AG08396 (cell line): ENCODE measurements at regions not wholly inside any gene's neighbourhood (a gene's known extent, or its start where the extent isn't known, plus 50 kb on each side); places are given as distances from the start of the nearest gene placed in this dataset.
"Not testable (repeated sequence)": the region's sequence is repeated elsewhere in the genome, so short reads cannot be mapped to it uniquely, and the experiment has no call there.

Experiments
- DNase-seq: peaks from one replicate; pipeline ENCODE4 v3.0.0; 2012; ENCODE audit warnings: low spot score, mixed read lengths

DNA sequence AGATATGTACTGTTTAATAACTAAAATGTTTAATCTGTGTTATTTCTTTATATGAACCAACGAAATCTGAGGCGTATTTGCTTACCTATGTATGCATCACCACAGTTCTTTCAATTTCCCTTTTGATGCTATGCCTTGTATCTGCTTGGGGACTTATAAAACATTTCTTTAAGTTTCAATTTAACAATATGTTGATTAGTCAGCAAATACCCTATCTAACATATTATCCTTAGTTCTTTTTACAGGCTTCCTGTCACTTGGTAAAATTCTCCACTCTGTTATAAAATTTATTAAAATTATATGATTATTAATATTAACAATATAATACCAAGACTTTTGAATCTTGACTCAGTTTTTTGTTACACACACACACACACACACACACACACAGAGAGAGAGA lies 174.3 kb downstream of the CPS1 start:
- no peak for DNase-seq

DNA sequence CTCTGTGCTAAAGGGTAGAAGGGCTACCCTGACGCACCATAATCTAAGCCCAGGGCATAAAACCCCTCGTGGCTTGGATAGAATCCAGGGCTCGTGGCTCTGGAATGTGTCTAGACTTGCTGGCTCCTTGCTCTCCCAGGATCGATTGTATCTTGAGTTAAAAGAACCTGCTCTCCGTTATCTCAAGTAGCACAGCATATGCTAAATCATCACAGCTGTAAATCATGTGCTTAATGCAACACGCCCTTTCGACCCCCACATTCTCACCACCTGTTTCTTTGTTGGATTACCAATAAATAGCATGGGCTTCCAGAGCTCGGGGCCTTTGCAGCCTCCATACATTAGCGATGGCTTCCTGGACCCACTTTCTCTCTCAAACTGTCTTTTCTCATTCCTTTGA lies 190.4 kb downstream of the CPS1 start:
- not testable (repeated sequence) for DNase-seq

DNA sequence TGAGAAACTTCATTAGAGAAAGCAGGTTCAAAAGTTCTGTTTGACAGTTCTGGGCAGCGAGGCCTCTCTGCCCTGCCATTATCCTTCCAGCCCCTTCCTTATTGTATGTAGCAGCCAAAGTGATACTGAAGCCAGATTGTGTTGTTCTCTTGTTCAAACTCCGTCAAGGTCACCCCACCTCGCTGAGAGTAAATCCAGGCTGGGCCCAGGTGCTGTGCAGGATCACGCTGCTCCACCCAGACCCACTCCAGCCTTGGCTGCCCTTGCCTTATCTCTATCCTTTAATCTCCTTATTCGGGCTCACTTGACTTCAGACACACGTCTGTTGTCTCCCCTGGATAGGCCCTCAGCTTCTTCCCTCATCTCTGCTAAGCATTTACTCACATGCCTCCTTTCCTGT lies 196.1 kb downstream of the CPS1 start:
- DNase-seq: no peak

DNA sequence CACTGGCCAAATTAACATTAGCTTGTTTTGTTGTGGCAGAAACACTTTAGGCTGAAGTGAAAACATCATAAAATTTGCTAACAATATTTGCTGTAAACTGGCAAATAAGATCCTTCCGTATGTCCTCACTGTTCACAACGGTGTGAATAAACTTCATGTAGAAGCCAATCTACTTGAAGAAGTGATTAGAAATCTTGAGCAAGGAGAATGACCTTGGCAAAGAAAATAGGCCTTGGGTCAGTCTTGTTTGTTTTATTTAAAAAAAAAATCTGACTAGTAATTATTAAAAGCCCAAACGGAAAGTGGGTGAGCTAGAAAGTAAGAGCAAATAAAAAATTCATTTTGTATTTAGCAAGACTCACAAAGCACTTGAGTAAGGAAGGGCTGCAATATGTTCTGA lies 197.0 kb downstream of the CPS1 start:
- DNase-seq: no peak

DNA sequence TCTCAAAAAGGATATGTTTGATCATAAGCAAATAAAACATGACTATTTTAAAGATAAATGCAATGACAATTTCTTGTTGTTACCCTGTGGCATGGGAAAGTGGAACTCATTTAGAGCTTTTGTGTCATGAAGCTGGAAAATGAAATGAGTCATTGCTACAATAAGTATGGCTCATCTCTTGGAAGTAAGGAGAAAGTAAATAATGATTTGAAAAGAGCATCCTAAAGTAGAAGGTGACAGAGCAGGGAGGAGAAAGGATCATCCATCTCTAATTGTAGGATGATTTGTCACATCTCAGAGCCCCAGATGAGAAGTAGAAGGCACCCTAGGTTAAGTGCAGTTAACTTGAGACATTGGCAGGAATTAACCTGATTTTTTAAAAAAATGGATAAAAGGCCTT lies 200.5 kb downstream of the CPS1 start:
- no peak for DNase-seq

DNA sequence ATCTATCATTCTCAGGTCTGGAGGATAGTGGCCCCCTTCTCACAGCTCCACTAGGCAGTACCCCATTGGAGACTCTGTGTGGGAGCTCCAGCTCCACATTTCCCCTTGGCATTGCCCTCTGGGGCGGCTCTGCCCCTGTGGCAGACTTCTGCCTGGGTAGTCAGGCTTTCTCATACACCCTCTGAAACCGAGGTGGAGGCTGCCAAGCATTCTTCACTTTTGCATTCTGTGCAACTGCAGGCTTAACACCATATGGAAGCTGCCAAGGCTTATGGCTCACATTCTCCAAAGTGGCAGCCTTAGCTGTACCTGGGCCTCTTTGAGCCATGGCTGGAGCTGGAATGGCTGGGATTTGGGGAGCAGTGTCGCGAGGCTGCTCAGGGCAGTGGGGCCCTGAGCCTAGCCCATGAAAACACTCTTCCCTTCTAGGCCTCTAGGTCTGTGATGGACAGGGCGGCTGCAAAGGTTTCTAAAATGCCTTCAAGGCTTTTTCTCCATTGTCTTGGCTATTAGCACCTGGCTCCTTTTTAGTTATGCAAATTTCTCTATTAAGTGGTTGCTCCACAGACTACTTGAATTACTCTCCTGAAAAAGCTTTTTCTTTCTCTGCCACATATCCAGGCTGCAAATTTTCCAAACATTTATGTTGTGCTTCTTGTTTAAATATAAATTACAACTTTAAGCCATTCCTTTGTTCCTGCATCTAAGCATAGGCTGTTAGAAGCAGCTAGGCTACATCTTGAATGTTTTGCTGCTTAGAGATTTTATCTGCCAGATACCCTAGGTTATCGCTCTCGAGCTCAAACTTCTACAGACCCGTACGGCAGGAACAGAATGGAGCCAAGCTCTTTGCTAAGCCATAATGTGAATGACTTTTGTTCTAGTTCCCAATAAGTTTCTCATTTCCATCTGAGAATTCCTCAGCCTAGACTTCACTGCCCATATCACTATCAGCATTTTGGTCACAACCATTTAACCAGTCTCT lies 206.5 kb downstream of the CPS1 start:
- DNase-seq: no peak

DNA sequence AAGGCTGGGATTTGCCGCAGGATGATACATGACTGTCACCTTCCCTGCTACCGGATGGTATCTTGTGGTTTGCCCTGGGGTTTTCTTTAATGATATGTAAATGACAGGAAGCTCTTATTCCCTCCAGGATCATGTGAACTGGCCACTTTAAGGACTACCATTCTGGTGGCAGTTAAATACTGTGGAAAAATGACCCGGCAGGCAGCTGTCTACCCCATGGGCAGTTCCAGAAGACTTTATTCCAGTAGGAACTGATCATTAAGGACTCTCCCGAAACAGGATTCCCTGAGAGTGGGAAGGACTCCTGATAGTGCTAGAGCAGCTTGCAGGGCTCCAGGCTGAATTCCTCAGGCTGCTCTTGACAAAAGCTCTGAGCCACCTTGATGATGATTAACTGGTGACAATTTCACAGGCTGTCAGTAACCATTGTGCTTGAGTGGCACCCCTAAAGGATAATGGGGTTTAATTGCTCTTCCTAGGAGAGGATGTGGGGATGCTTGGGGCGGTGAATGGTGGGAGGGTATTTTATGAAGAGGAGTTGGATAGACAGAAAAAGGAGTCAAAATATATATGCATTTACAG lies 212.0 kb downstream of the CPS1 start:
- no peak for DNase-seq

DNA sequence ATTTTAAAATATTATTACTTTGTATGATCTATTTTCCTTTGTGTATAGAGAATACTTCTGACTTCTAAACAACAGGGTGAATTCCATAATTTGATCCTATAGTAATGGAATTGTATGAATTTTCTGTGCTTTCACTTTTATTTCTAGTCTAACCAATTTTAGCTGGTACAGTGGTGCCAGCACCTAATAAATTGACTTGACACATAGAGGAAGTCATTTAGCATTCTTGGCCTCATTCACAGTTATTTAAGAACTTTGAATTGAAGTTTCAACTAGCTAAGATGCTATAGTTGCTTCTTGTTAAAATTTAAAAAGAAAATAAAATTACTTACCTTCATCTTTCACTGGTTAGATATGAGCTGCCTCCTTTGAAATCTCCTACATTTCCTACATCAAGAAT lies 220.4 kb downstream of the CPS1 start:
- no peak for DNase-seq

DNA sequence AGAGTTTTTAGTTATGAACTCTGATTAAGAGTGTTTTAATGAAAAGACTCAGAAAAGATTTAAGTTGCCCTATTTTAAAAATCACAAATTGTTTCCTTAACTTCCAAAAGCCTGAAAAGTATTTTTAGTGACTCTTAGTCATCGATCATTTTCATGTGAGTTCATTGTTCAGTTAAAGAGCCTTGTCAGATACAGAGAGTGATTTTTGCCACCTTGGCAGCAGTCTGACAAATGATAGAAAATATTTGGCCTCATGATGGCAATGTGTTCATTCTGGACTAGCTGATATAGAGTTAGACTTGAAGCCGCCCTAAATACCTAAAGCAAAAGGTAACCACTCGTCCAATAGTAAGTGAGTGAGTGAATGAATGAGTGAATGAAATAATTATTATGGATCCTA lies 225.8 kb downstream of the CPS1 start:
- no peak for DNase-seq

DNA sequence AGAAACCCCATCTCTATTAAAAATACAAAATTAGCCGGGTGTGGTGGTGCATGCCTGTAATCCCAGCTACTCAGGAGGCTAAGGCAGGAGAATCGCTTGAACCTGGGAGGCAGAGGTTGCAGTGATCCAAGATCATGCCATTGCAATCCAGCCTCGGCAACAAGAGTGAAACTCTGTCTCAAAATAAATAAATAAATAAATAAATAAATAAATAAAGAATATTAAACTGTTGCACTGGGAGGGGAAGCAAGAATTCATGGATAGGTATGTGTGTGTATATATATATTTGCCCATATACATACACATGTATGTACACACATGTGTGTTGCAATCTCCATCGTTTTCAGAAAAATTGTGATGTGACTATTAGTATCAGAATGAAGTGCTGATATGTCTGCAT lies 231.4 kb downstream of the CPS1 start:
- DNase-seq: not testable (repeated sequence)

DNA sequence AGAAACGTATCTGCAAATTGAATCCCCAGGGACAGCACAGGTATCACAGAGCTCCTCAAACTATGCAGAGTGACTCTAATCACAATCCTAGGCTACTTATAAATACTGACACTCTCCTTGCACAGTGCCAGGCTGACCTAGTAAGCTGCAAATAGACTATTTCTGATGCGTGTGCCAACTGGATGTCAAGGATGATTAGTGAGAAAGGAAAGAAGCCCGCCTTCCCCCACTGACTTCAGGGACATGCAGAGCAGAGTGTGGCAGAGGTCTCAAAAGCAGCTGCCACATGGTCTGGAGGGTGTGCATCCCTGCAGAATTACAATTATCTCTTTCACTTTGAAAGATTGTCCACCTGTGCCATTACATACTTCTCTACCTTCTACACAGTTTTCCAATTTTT lies 235.6 kb downstream of the CPS1 start:
- DNase-seq: no peak

DNA sequence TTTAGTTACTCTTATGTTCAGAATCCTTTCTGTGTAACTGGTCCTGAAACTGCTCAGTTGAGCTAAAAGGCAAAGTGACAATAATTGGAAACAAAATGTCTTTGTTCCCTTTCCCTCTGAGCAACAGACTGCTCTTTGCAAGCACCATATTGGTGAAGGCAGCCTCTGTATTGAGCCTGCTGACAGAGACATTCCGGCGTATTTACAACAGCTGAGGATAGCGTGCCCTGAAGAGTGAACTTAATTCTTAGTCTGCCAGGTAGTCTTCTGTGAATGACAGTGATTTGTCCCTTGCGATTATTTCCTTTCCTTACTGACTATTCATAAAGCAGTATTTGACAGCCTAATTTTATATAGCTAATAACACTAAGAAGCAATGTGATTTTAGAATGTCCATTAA lies 239.1 kb downstream of the CPS1 start:
- no peak for DNase-seq

DNA sequence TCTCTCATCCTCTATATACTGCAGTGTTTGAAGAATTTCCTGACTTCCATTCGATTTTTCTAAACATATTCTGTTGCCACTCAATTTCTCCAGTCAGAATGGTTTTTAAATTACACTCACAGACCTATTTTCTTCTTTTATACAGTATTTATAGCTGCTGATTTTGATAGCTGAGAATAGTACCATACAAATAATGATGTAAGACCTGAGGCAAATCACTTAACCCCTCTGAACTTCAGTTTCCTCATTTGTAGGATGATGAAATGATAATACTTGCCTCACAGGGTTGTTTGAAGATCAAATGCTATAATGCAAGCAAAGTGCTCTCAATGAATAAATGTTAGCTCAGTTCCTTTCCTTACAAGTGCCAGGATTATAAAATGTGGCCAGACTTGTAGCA lies 241.8 kb downstream of the CPS1 start:
- DNase-seq: no peak

DNA sequence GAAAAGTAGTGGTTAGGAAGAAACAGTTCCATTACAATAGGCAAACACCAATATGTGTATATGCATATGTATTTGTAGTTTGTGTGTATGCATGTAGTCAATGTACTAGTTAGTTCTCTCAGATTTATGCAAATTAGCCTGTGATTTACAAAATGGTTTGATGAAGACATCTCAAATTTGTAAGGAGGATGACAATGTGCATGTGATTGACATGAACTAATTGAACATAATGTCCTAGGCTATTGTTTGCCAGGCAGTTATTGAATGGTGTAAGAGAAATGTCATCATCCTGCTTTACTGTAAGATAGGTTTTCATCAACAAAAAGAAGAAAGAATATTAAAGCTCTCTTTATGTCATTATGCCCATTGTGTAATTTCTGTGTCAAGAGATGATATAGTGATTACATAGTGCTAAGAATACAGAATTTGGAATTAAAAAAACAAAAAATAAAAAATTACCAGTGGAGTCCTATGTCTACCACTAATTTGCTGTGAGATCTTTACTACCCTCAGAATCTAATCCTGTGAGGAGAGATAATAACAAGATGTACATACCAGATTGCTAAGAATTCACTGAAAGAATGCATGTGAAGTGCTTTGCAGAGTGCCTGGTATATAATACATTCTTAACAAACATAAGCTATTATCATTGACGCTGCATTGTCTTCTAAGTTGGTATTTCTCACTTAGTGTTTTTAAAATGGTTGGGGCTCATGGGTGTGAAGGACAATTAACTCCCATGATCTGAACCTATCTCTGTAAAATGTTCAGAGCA lies 258.0 kb downstream of the CPS1 start:
- no peak for DNase-seq

DNA sequence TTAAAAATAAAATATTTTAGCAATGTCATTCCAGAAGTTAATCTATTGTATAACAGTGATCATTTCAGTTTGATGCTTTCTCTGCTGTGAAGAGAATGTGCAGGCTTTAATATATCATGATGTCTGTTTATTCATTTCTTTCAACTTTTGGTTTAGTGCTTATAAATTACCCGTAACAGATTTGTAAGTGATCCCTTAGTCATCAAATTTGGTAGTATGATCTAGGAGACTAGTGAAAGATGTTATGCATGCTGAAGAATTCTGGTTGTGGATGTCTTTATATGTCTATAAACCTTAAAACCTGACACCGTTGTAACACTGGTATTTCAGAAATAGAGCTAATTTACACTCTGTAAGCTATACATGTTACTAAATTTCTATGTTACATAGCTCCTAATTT lies 260.4 kb downstream of the CPS1 start:
- DNase-seq: no peak

DNA sequence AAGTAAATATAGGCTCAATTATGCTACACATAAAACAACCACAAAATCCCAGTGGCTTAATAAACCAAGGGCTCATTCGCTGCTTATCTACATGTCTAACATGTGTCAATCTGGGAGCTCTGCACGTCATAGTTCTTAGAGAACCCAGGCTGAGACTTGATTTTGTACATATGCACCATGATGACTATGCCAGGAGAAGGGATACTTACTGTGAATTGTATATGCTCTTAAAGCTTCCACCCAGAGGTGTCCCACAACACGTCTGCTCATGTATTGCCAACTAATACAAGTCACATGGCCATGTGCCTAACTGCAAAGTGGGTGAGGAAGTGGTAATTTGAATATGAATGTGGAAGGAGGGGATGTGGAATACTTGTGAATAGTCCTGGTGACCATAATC lies 262.1 kb downstream of the CPS1 start:
- no peak for DNase-seq

DNA sequence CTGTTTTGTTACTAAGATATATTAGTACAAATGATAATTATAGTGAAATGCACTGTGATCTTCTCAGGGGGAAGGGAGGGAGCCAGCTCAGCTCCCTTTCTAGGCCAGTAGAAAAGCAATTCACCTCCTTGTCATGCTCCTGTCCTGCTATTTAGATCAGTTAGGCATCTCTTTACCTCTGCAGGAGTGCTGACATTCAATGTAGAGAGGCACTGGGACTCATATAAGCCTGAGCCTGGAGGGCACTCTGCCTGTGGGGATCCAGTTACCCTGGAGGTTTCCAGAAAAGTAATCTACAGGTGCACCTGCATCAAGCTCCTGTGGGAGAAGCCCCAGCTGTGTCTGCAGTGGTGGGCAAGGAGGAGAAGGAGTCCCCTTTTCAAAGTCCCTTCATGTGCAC lies 277.0 kb downstream of the CPS1 start:
- DNase-seq: no peak

DNA sequence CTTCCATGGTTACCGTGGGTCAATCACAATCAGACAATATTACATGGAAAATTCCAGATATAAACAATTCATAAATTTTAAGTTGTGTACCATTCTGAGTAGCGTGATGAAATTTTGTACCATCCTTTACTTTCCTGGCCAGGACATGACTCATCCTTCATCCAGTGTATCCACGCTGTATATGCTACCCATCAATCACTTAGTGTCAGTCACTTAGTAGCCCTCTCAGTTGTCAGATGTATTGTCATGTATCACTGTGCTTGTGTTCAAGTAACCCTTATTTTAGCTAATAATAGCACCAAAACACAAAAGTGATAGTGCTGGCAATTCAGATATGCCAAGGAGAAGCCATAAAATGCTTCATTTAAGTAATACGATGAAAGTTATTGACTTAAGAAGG lies 282.6 kb downstream of the CPS1 start:
- no peak for DNase-seq

DNA sequence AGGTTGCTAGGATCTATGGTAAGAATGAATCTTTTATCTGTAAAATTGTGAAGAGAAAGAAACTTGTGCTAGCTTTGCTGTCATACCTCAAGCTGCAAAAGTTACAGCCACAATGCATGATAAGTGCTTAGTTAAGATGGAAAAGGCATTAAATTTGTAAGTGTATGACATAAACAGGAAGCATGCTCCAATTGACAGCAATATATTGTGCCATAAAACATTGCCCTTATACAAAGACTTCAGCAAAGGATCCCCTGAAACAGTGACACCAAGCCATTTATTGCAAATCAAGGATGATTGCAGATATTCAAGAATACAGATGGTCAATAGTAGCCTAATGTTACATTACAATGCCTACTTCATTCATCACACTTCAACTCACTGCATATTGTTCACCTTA lies 283.1 kb downstream of the CPS1 start:
- DNase-seq: no peak

DNA sequence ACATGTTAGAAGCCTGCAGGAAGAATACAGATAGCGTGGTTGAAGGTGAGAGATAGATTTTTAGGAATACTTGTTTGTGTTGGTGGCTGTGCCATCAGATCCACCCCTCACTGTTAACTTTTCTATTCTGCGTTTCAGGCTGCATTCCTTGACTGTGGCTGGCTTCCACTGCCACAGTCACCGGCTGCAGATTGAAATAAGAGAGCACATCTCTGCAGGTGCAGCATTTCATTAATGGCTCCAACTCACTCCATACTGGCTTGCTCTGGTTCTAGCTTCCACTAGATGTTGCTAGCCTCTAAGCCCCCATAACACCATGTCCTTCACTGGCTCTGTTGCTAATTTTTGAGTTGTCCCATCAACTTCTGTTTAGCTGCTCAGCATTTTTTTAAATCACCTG lies 286.5 kb downstream of the CPS1 start:
- no peak for DNase-seq

DNA sequence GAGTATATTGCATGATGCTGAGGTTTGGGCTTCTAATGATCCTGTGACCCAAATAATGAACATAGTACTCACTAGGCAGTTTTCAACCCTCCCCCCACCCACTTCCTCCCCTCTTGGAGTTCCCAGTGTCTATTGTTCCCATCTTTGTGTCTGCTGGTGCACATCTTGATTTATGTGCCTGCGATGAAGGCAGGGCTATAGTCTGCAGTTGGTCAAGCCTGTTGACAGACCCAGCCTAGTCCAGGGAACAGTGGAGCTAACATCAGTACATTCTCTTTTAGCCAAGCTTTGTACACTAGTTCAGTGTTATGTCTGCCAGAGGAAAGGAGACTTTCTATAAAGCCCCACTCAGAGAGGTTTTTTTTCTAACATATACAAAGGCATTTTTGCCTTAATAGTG lies 287.6 kb downstream of the CPS1 start:
- DNase-seq: no peak

DNA sequence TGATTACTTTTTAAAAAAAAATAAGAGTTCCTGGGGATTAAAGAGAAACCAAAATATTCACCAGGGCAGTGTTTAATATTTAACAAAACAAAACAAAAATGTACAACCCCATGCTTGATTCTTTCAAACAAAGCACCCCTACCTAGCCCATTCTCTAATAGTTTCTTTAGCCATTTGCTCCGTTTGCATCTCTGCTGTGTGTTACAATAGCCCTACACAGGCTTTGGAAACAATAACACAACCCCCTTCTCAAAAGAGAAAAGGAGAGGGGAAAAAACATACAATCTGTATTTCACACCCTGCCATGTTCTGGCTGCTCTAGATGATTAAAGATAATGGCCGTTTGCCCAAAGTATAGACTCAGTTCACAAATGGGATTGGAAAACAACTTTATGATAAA lies 302.9 kb downstream of the CPS1 start:
- DNase-seq: no peak

DNA sequence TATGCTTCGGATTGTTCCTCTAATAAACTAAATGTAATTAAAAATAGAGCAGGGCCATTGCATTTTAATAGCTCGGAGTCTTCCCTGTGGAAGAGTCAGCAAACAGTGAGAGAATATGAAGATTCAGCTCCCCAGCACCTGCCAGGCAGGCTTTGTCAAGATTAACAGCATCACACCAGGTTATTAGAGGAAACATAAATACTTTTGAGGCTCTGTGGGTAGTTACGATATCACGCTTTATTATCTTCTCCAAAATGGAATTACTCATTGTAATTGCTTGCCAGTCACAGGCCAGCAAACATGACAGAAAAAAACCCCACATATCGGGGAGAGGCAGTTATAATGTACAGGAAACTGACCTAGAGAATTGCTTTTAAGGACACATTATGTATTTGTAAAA lies 303.9 kb downstream of the CPS1 start:
- DNase-seq: no peak
